HG02798 (cell line): ENCODE measurements at regions not wholly inside any gene's neighbourhood (a gene's known extent, or its start where the extent isn't known, plus 50 kb on each side); places are given as distances from the start of the nearest gene placed in this dataset.
"Not testable (repeated sequence)": the region's sequence is repeated elsewhere in the genome, so short reads cannot be mapped to it uniquely, and the experiment has no call there.

Source experiments
- ATAC-seq: cut with Tn5 transposase; IDR thresholded peaks from one replicate; pipeline ENCODE4 v1.9.1; 2021; ENCODE audit warnings: mild to moderate bottlenecking; ENCODE audit not compliant: unreplicated experiment, poor library complexity

DNA sequence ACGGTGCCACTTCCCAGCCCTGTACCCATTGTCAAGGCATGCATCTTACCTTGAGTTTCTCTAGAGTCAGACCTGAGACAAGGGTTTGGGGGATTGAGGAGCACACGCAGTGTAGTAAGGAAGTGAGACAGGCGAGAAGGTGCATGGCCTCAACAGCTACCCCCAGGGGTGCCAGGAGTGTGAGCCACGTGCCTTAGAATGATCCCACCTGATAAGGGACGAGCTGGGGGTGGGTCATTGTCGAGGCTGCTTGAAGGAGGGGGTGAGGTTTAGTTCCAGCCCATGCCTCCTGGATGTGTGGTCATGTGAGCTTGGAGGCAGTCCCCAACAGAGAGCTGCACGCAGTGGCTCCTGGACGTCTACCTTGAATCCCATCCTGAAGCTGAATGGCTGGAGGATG, 320.5 kb downstream of the VRK1 start:
- no peak for ATAC-seq

- ATAC-seq, result peak; percentile 13
Observed at GRCh38 chr14:97120204-97120603, 323.0 kb downstream of the VRK1 start.

DNA sequence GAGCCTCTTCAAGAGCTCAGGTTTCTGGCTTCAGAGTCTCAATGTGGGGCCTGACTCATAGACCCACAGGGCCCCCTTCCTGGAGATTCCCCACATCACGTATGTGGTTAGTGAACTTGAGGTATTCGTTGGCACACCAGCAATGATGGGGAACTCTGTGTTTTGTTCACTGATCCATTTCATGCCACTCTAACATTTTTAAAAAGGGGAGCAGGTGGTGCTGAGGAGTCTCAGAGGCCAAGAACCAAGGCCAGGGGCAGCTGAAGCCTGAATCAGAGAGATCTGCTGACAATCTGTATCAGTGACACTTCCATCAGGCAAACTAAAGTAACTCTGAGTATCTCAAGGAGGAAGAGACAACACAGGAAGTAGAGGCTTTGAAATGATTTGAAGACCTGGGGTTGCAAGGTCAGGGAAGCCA, 323.4 kb downstream of the VRK1 start:
- peak; percentile 59 for ATAC-seq

GRCh38 chr14:97129639-97130038, 332.5 kb downstream of the VRK1 start:
- ATAC-seq, result no peak

DNA sequence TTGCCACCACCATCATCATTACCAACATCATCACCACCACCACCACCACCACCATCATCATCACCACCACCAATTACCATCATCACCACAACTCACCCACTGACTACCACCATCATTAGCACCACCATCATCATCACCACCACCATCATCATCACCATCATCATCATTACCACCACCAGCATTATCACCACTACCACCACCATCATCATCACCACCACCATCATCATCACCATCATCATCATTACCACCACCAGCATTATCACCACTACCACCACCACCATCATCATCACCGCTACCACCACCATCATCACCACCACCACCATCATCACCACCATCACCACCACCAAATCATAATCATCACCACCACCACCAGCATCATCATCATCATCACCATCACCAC, 338.7 kb downstream of the VRK1 start:
- not testable (repeated sequence) for ATAC-seq

DNA sequence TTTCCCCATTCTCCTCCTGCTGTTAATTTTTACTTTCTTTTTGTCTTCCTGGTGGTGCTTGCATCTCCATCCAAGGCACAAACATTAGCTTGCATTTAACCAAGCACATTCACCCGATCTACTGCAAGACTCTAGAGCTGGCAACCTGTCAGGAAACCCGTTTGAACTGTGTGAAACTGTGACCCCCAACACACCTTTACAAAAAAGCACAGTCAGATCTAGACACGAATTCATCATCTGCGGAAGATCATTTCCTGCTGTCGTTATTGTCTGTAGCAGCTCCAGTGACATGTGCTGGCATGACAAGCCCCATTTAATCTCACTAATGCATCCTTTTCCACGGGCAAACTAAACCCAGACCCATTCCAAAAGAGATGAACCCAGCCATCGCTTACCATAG, 340.5 kb downstream of the VRK1 start:
- no peak for ATAC-seq

DNA sequence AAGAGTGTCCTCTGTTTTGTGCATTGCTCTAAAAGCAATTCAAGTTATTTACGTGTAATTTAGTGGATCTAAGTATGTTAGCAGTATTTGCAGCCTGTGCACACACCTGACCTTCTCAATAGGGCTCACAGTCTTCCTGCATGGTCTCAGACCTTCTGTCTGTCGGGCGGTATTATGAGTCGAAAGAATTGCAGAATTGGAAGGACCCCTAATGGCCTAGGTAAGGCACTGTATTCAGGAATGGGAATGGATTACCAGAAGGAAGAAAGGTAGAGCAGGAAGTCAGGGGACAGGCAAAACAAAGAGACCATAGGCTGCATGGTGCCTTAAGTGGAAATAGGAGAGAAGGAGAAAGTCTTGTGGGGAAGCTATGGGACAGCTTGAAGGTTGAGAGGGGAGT, 341.6 kb downstream of the VRK1 start:
- no peak for ATAC-seq

- ATAC-seq, result no peak
Observed at GRCh38 chr14:97143011-97143410, 345.8 kb downstream of the VRK1 start.

GRCh38 chr14:97143456-97143855, 346.3 kb downstream of the VRK1 start:
- ATAC-seq, result no peak

DNA sequence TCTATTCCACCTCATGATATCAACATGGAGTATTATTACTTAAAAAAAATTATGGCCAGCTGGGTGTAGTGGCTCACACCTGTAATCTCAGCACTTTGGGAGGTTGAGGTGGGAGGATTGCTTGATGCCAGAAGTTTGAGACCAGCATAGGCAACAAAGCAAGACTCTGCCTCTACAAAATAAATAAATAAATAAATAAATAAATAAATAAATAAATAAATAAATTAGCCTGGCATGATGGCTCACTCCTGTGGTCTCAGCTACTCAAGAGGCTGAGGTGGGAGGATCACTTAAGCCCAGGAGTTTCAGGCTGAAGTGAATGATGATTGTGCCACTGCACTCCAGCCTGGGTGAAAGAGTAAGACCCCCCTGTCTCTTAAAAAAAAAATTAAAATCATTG, 350.8 kb downstream of the VRK1 start:
- ATAC-seq, result not testable (repeated sequence)

DNA sequence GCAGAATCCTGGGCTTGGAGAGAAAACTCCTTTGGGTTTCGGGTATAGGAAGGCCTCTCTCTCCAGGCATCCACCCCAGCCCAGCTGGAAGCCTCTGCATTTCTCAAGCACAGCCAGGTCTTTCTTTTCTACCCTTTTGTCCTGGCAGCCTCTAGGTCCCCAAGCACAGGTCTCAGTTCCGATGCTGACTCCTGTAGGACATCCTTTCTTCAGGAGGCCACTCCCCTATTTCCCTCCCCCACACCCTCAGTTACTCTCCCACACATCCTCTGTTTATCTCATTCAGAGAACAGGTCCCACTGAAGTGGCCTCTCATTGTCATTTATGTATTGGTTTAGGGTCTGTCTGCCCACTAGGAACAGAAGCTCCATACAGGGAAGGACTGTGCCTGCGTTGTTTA, 352.6 kb downstream of the VRK1 start:
- no peak for ATAC-seq

- ATAC-seq, result no peak
Observed at GRCh38 chr14:97153527-97153926, 356.3 kb downstream of the VRK1 start.

GRCh38 chr14:97155320-97155719, 358.1 kb downstream of the VRK1 start:
- no peak for ATAC-seq

GRCh38 chr14:97155814-97156213, 358.6 kb downstream of the VRK1 start:
- no peak for ATAC-seq

GRCh38 chr14:97156705-97157104, 359.5 kb downstream of the VRK1 start:
- no peak for ATAC-seq

GRCh38 chr14:97158102-97158501, 360.9 kb downstream of the VRK1 start:
- no peak for ATAC-seq

DNA sequence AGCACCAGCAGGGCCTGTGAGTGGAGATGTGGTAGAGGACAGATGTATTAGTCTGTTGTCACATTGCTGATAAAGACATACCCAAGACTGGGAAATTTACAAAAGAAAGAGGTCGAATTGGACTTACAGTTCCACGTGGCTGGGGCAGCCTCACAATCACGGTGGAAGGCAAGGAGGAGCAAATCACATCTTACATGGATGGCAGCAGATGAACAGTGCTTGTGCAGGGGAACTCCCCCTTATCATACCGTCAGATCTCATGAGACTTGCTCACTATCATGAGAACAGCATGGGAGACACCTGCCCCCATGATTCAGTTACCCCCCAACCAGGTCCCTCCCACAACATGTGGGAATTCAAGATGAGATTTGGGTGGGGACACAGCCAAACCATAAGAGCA, 361.9 kb downstream of the VRK1 start:
- no peak for ATAC-seq

DNA sequence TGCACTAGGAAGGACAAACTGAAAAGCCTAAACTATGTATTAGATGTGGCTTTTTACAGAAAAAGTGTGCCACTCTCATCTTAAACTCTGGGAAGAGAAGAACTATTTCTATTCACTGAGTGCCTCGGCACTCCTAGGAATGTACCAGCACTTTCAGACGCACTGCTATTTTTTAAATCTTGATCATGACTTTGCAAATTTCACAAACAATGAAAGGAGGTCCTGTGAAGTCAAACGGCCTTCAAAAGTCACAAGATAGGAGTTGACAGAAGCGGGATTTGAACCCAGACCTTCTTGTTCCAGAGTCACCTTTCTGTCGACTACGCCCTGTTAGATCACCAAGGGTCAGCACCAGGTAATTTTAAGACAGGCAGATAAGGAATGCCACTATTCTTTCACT, 365.4 kb downstream of the VRK1 start:
- ATAC-seq, result no peak

GRCh38 chr14:97164021-97164420, 366.8 kb downstream of the VRK1 start:
- ATAC-seq, result no peak

GRCh38 chr14:97166497-97166896, 369.3 kb downstream of the VRK1 start:
- no peak for ATAC-seq

GRCh38 chr14:97167577-97167976, 370.4 kb downstream of the VRK1 start:
- not testable (repeated sequence) for ATAC-seq

DNA sequence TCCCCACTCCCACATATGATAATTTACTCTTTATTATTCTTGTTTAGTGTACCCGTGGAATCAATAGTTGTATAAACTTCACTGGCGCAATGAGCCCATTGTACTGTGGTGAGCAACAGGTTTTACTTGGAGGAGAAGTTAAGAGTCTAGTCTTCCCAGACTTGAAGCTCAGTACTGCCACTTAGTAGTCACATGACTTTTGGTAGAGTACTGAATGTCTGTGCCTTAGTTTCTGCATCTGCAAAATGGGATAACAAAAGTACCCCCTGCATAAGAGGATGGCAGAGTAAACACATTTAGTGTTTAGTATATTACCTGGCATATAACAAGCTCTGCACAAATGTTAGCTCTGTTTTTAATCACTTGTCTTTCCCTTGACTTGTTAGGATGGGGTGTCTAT, 375.5 kb downstream of the VRK1 start:
- no peak for ATAC-seq

DNA sequence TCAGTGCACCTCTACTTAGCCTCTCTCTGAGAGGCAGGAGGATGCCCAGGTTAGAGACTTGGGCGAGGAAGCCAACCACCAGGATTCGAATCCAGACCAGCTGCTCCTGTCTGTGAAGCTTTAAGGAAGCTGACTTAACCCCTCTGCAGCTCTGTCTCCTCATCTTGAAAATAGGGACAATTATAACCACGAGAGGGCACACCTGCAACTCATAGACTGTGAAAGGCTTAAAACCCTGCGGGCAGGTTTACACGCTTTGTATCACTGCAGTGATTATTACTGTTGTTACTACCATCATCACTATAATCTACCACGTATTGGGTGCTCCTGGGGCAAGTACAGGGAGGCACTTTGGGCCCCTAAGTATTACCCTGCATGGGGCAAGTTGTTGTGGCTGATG, 379.8 kb downstream of the VRK1 start:
- no peak for ATAC-seq
